ENCODE measurements at regions not wholly inside any gene's neighbourhood (a gene's known extent, or its start where the extent isn't known, plus 50 kb on each side); places are given as distances from the start of the nearest gene placed in this dataset.

GRCh38 chr1:71269179-71269578 lies 188.3 kb upstream of the ZRANB2 start:
- Histone ChIP-seq H3K4me1 (ENCODE audit: insufficient read depth, insufficient read length) (no peaks in the 10 kb centered on the region), H3K4me3 (ENCODE audit: insufficient read length, low read depth) (no peak overlapping the region), H3K9ac (ENCODE audit: insufficient read length, low read depth) (no peak overlapping the region), H3K9me3 (ENCODE audit: insufficient read depth, low read length) (no peaks in the 10 kb centered on the region), H3K27me3 (ENCODE audit: insufficient read depth, insufficient read length) (no peaks in the 10 kb centered on the region), H3K36me3 (ENCODE audit: insufficient read depth, insufficient read length, low read length) (no peaks in the 10 kb centered on the region)
- TF ChIP-seq SUZ12 (IDR thresholded peaks at IDR 0.05; ENCODE audit: extremely low read depth, insufficient read depth, insufficient read length) (no peak), YY1 (IDR thresholded peaks at IDR 0.05; ENCODE audit: insufficient read depth, insufficient read length) (no peak), ZNF274 (IDR thresholded peaks at IDR 0.05; ENCODE audit: low read depth, low read length) (no peak)
- DNase-seq (ENCODE audit: low read depth, low spot score): no peak

- Histone ChIP-seq H3K9ac (ENCODE audit: insufficient read length, low read depth) (no peak overlapping the region), H3K4me1 (ENCODE audit: insufficient read depth, insufficient read length) (no peaks in the 10 kb centered on the region), H3K9me3 (ENCODE audit: insufficient read depth, low read length) (no peaks in the 10 kb centered on the region), H3K27me3 (ENCODE audit: insufficient read depth, insufficient read length) (no peaks in the 10 kb centered on the region), H3K36me3 (ENCODE audit: insufficient read depth, insufficient read length, low read length) (no peaks in the 10 kb centered on the region), H3K4me3 (ENCODE audit: insufficient read length, low read depth) (no peak overlapping the region)
- TF ChIP-seq YY1 (IDR thresholded peaks at IDR 0.05; ENCODE audit: insufficient read depth, insufficient read length) (no peak), ZNF274 (IDR thresholded peaks at IDR 0.05; ENCODE audit: low read depth, low read length) (no peak), SUZ12 (IDR thresholded peaks at IDR 0.05; ENCODE audit: extremely low read depth, insufficient read depth, insufficient read length) (no peak)
- DNase-seq (ENCODE audit: low read depth, low spot score): no peak
Observed at GRCh38 chr1:71267220-71267619, 186.4 kb upstream of the ZRANB2 start.

GRCh38 chr1:71264039-71264438 lies 183.2 kb upstream of the ZRANB2 start:
- TF ChIP-seq YY1 (IDR thresholded peaks at IDR 0.05; ENCODE audit: insufficient read depth, insufficient read length) (no peak), SUZ12 (IDR thresholded peaks at IDR 0.05; ENCODE audit: extremely low read depth, insufficient read depth, insufficient read length) (no peak), ZNF274 (IDR thresholded peaks at IDR 0.05; ENCODE audit: low read depth, low read length) (no peak)
- H3K4me3 ChIP-seq (ENCODE audit: insufficient read length, low read depth): no peak overlapping the region
- H3K9ac ChIP-seq (ENCODE audit: insufficient read length, low read depth): no peak overlapping the region
- H3K36me3 ChIP-seq (ENCODE audit: insufficient read depth, insufficient read length, low read length): no peaks in the 10 kb centered on the region
- H3K27me3 ChIP-seq (ENCODE audit: insufficient read depth, insufficient read length): no peaks in the 10 kb centered on the region
- no peak for DNase-seq (ENCODE audit: low read depth, low spot score)
- no peaks in the 10 kb centered on the region for H3K9me3 ChIP-seq (ENCODE audit: insufficient read depth, low read length)
- no peaks in the 10 kb centered on the region for H3K4me1 ChIP-seq (ENCODE audit: insufficient read depth, insufficient read length)

GRCh38 chr1:71262970-71263369 lies 182.1 kb upstream of the ZRANB2 start:
- no peak for TF ChIP-seq SUZ12 (IDR thresholded peaks at IDR 0.05; ENCODE audit: extremely low read depth, insufficient read depth, insufficient read length)
- TF ChIP-seq YY1 (IDR thresholded peaks at IDR 0.05; ENCODE audit: insufficient read depth, insufficient read length): no peak
- TF ChIP-seq ZNF274 (IDR thresholded peaks at IDR 0.05; ENCODE audit: low read depth, low read length): no peak
- H3K4me3 ChIP-seq (ENCODE audit: insufficient read length, low read depth): no peak overlapping the region
- H3K4me1 ChIP-seq (ENCODE audit: insufficient read depth, insufficient read length): no peaks in the 10 kb centered on the region

GRCh38 chr1:71252900-71253299 lies 172.1 kb upstream of the ZRANB2 start:
- H3K9ac ChIP-seq (ENCODE audit: insufficient read length, low read depth): no peak overlapping the region
- H3K36me3 ChIP-seq (ENCODE audit: insufficient read depth, insufficient read length, low read length): no peaks in the 10 kb centered on the region
- H3K27me3 ChIP-seq (ENCODE audit: insufficient read depth, insufficient read length): no peaks in the 10 kb centered on the region
- TF ChIP-seq ZNF274 (IDR thresholded peaks at IDR 0.05; ENCODE audit: low read depth, low read length) (no peak), YY1 (IDR thresholded peaks at IDR 0.05; ENCODE audit: insufficient read depth, insufficient read length) (no peak), SUZ12 (IDR thresholded peaks at IDR 0.05; ENCODE audit: extremely low read depth, insufficient read depth, insufficient read length) (no peak)
- no peak for DNase-seq (ENCODE audit: low read depth, low spot score)
- no peaks in the 10 kb centered on the region for H3K4me1 ChIP-seq (ENCODE audit: insufficient read depth, insufficient read length)
- H3K9me3 ChIP-seq (ENCODE audit: insufficient read depth, low read length): no peaks in the 10 kb centered on the region
- no peak overlapping the region for H3K4me3 ChIP-seq (ENCODE audit: insufficient read length, low read depth)

More at GRCh38 chr1:71262970-71263369, 182.1 kb upstream of the ZRANB2 start:
- DNase-seq (ENCODE audit: low read depth, low spot score): no peak
- Histone ChIP-seq H3K9me3 (ENCODE audit: insufficient read depth, low read length) (no peaks in the 10 kb centered on the region), H3K9ac (ENCODE audit: insufficient read length, low read depth) (no peak overlapping the region), H3K27me3 (ENCODE audit: insufficient read depth, insufficient read length) (no peaks in the 10 kb centered on the region), H3K36me3 (ENCODE audit: insufficient read depth, insufficient read length, low read length) (no peaks in the 10 kb centered on the region)

- no peaks in the 10 kb centered on the region for H3K4me1 ChIP-seq (ENCODE audit: insufficient read depth, insufficient read length)
- H3K9me3 ChIP-seq (ENCODE audit: insufficient read depth, low read length): no peaks in the 10 kb centered on the region
- no peaks in the 10 kb centered on the region for H3K27me3 ChIP-seq (ENCODE audit: insufficient read depth, insufficient read length)
- TF ChIP-seq ZNF274 (IDR thresholded peaks at IDR 0.05; ENCODE audit: low read depth, low read length) (no peak), SUZ12 (IDR thresholded peaks at IDR 0.05; ENCODE audit: extremely low read depth, insufficient read depth, insufficient read length) (no peak), YY1 (IDR thresholded peaks at IDR 0.05; ENCODE audit: insufficient read depth, insufficient read length) (no peak)
- no peak overlapping the region for H3K4me3 ChIP-seq (ENCODE audit: insufficient read length, low read depth)
- no peak for DNase-seq (ENCODE audit: low read depth, low spot score)
- no peaks in the 10 kb centered on the region for H3K36me3 ChIP-seq (ENCODE audit: insufficient read depth, insufficient read length, low read length)
- H3K9ac ChIP-seq (ENCODE audit: insufficient read length, low read depth): no peak overlapping the region
Observed at GRCh38 chr1:71245246-71245645, 164.4 kb upstream of the ZRANB2 start.

- H3K9me3 ChIP-seq (ENCODE audit: insufficient read depth, low read length): no peaks in the 10 kb centered on the region
- no peaks in the 10 kb centered on the region for H3K27me3 ChIP-seq (ENCODE audit: insufficient read depth, insufficient read length)
- no peak overlapping the region for H3K9ac ChIP-seq (ENCODE audit: insufficient read length, low read depth)
- no peaks in the 10 kb centered on the region for H3K4me1 ChIP-seq (ENCODE audit: insufficient read depth, insufficient read length)
- no peak for DNase-seq (ENCODE audit: low read depth, low spot score)
- H3K36me3 ChIP-seq (ENCODE audit: insufficient read depth, insufficient read length, low read length): no peaks in the 10 kb centered on the region
- H3K4me3 ChIP-seq (ENCODE audit: insufficient read length, low read depth): no peak overlapping the region
- no peak for TF ChIP-seq YY1 (IDR thresholded peaks at IDR 0.05; ENCODE audit: insufficient read depth, insufficient read length)
- TF ChIP-seq ZNF274 (IDR thresholded peaks at IDR 0.05; ENCODE audit: low read depth, low read length): no peak
- TF ChIP-seq SUZ12 (IDR thresholded peaks at IDR 0.05; ENCODE audit: extremely low read depth, insufficient read depth, insufficient read length): no peak
Observed at GRCh38 chr1:71242239-71242638, 161.4 kb upstream of the ZRANB2 start.
